Loucy (cell line): ENCODE measurements at regions not wholly inside any gene's neighbourhood (a gene's known extent, or its start where the extent isn't known, plus 50 kb on each side); places are given as distances from the start of the nearest gene placed in this dataset.
"Not testable (repeated sequence)": the region's sequence is repeated elsewhere in the genome, so short reads cannot be mapped to it uniquely, and the experiment has no call there.

Source experiments
- H2AFZ ChIP-seq: fragments of 200-600 bp; sonication (generic); 2 replicates; pipeline ENCODE4 v1.6.0; 2016; ENCODE audit warnings: antibody characterized with exemption, mild to moderate bottlenecking, low read length, moderate library complexity
- H3F3A ChIP-seq: fragments of 200-600 bp; 2 replicates; pipeline ENCODE4 v1.6.0; 2016; ENCODE audit warnings: antibody characterized with exemption, low read depth, mild to moderate bottlenecking
- H3K27me3 ChIP-seq: fragments of 200-600 bp; sonication (generic); 2 replicates; pipeline ENCODE4 v1.6.1; 2014; ENCODE audit warnings: low read length, mild to moderate bottlenecking; ENCODE audit not compliant: insufficient read depth, poor library complexity, severe bottlenecking
- H3K36me3 ChIP-seq: fragments of 200-600 bp; sonication (generic); 2 replicates; pipeline ENCODE4 v1.6.1; 2016; ENCODE audit warnings: low read length; ENCODE audit not compliant: insufficient read depth
- H3K4me1 ChIP-seq: fragments of 200-600 bp; sonication (generic); 2 replicates; pipeline ENCODE4 v1.5.1; 2014; ENCODE audit warnings: low read length, mild to moderate bottlenecking; ENCODE audit not compliant: insufficient read depth, poor library complexity, severe bottlenecking
- H3K4me2 ChIP-seq: fragments of 200-600 bp; sonication (generic); 2 replicates; pipeline ENCODE4 v1.6.0; 2014; ENCODE audit warnings: antibody characterized with exemption, low read length, low read depth, mild to moderate bottlenecking; ENCODE audit not compliant: poor library complexity, severe bottlenecking
- H3K4me3 ChIP-seq: fragments of 200-600 bp; sonication (generic); 2 replicates; pipeline ENCODE4 v1.5.1; 2014; ENCODE audit warnings: low read length, mild to moderate bottlenecking, mixed read lengths; ENCODE audit not compliant: poor library complexity, severe bottlenecking
- H3K79me2 ChIP-seq: fragments of 200-600 bp; sonication (generic); 2 replicates; pipeline ENCODE4 v1.6.1; 2014; ENCODE audit warnings: low read length; ENCODE audit not compliant: insufficient read depth
- H3K9ac ChIP-seq: fragments of 200-600 bp; sonication (generic); 2 replicates; pipeline ENCODE4 v1.6.0; 2014; ENCODE audit warnings: mild to moderate bottlenecking, low read depth, low read length, moderate library complexity; ENCODE audit not compliant: poor library complexity, severe bottlenecking
- H3K9me2 ChIP-seq: fragments of 200-600 bp; sonication (generic); replicated peaks from 2 replicates; pipeline ENCODE4 v1.6.1; 2016; ENCODE audit warnings: low read depth, low read length, mixed read lengths
- H3K9me3 ChIP-seq: fragments of 200-600 bp; sonication (generic); 2 replicates; pipeline ENCODE4 v1.6.1; 2014; ENCODE audit warnings: mild to moderate bottlenecking, antibody characterized with exemption, low read length, low read depth; ENCODE audit not compliant: insufficient read depth
- H4K20me1 ChIP-seq: fragments of 200-600 bp; sonication (generic); 2 replicates; pipeline ENCODE4 v1.6.0; 2014; ENCODE audit warnings: antibody characterized with exemption, low read length, mild to moderate bottlenecking; ENCODE audit not compliant: insufficient read depth, poor library complexity, severe bottlenecking
- CTCF ChIP-seq: fragments of 200-600 bp; sonication (generic); conservative IDR thresholded peaks from 2 replicates; pipeline ENCODE4 v1.5.1; 2014; ENCODE audit warnings: mild to moderate bottlenecking, antibody characterized with exemption, low read length
- EZH2phosphoT487 ChIP-seq: fragments of 200-600 bp; IDR thresholded peaks from 2 replicates; pipeline ENCODE4 v1.6.1; 2018; ENCODE audit warnings: antibody characterized with exemption, mild to moderate bottlenecking, moderate library complexity, borderline replicate concordance

GRCh38 chr21:8987896-8988295 lies 1533.5 kb upstream of the TPTE start:
- not testable (repeated sequence) for H3K36me3 ChIP-seq, H3K79me2 ChIP-seq, H3K4me2 ChIP-seq, H3F3A ChIP-seq, H3K9me2 ChIP-seq, H3K4me1 ChIP-seq, H4K20me1 ChIP-seq, H3K27me3 ChIP-seq, H3K9ac ChIP-seq, H2AFZ ChIP-seq, H3K4me3 ChIP-seq
- peaks cover 32% of the 10 kb centered on the region for H3K9me3 ChIP-seq

DNA sequence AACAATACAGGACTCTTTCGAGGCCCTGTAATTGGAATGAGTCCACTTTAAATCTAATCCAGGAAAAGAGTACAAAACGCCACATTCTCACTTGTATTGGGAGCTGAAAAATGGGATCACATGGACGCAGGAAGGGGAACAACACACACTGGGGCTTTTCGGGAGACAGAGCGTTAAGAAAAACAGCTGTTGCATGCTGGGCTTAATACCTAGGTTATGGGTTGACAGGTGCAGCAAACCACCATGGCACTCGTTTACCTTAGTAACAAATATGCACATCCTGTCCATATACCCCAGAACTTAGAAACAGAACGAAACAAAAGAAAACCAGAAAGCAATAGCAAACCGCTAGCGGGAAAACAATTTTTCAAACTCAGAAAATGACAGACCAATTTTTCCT lies 1532.7 kb upstream of the TPTE start:
- Histone ChIP-seq H3K4me3 (no peak overlapping the region), H3K9me2 (no peaks in the 10 kb centered on the region), H2AFZ (no peak overlapping the region), H3K4me1 (no peaks in the 10 kb centered on the region), H4K20me1 (no peaks in the 10 kb centered on the region), H3K9me3 (peaks cover 40% of the 10 kb centered on the region), H3K79me2 (no peaks in the 10 kb centered on the region), H3K27me3 (no peaks in the 10 kb centered on the region), H3K4me2 (no peak overlapping the region), H3K36me3 (no peaks in the 10 kb centered on the region), H3K9ac (no peak overlapping the region), H3F3A (no peaks in the 10 kb centered on the region)
- TF ChIP-seq CTCF (no peak), EZH2phosphoT487 (no peak)

- Histone ChIP-seq H3K4me2 (no peak overlapping the region), H3K9me3 (peaks cover 46% of the 10 kb centered on the region), H3K4me3 (no peak overlapping the region), H3K79me2 (no peaks in the 10 kb centered on the region), H3K27me3 (no peaks in the 10 kb centered on the region), H3F3A (no peaks in the 10 kb centered on the region), H3K9ac (no peak overlapping the region), H3K36me3 (no peaks in the 10 kb centered on the region), H4K20me1 (no peaks in the 10 kb centered on the region), H3K9me2 (no peaks in the 10 kb centered on the region), H3K4me1 (no peaks in the 10 kb centered on the region), H2AFZ (no peak overlapping the region)
- TF ChIP-seq EZH2phosphoT487 (no peak), CTCF (no peak)
These were observed 1532.1 kb upstream of the TPTE start for GRCh38 chr21:8989261-8989711.

GRCh38 chr21:8989721-8990325 lies 1531.6 kb upstream of the TPTE start:
- H2AFZ ChIP-seq: no peak overlapping the region
- H3K27me3 ChIP-seq: no peaks in the 10 kb centered on the region
- H3K9me2 ChIP-seq: no peaks in the 10 kb centered on the region
- no peaks in the 10 kb centered on the region for H3K36me3 ChIP-seq
- peaks cover 48% of the 10 kb centered on the region for H3K9me3 ChIP-seq
- no peaks in the 10 kb centered on the region for H4K20me1 ChIP-seq
- H3K79me2 ChIP-seq: no peaks in the 10 kb centered on the region
- H3K4me1 ChIP-seq: no peaks in the 10 kb centered on the region
- no peak overlapping the region for H3K4me2 ChIP-seq
- no peak overlapping the region for H3K9ac ChIP-seq
- no peak for TF ChIP-seq EZH2phosphoT487
- no peak for TF ChIP-seq CTCF
- no peak overlapping the region for H3K4me3 ChIP-seq
- H3F3A ChIP-seq: no peaks in the 10 kb centered on the region
